Sciatic nerve (tissue), 2 donors: ENCODE measurements at regions not wholly inside any gene's neighbourhood (a gene's known extent, or its start where the extent isn't known, plus 50 kb on each side); places are given as distances from the start of the nearest gene placed in this dataset.
A peak's percentile ranks its signal among the peaks of the same experiment; 100 is the strongest.
"Not testable (repeated sequence)": the region's sequence is repeated elsewhere in the genome, so short reads cannot be mapped to it uniquely, and the experiment has no call there.

Experiments used
- ATAC-seq: fragments of 200-7000 bp; cut with Tn5 transposase; one replicate; pipeline ENCODE4 v1.9.1; 2020; ENCODE audit warnings: mild to moderate bottlenecking, moderate library complexity
- DNase-seq: peaks from one replicate; pipeline ENCODE4 v3.0.0-alpha.2; 2020; ENCODE audit warnings: low spot score
- intact Hi-C: fragments of 100-400 bp; cut with DNase I; formaldehyde crosslinking; loops from one replicate; pipeline ENCODE4 v1.14.2; 2022
- donor health status: DM: no; HTN: no; CAD: no.
- donor health status: DM: no; HTN: no; CAD: no.

DNA sequence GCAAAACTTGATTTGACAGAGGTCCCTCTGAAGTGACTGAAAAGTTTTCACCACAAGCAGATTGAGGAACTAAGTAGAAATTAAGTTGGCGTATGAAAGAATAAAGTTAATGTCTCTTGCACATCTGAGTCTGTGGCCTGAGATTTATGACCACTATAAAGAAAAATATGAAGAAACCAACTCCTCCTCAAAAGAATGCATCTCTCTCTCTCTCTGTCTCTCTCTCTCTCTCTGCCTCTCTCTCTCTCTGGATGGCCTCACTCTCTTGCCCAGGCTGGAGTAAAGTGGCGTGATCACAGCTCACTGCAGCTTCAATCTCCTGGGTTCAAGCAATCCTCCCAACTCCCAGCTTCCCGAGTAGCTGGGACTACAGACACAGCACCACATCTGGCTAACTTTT, 55.2 kb downstream of the RPL22L1 start:
- ATAC-seq (no peak), DNase-seq (no peak)
- intact Hi-C loops = loop anchor here (5.0 kb wide), 1 partner anchor 398 kb away; the partner anchor contains the start of gene CLDN11

DNA sequence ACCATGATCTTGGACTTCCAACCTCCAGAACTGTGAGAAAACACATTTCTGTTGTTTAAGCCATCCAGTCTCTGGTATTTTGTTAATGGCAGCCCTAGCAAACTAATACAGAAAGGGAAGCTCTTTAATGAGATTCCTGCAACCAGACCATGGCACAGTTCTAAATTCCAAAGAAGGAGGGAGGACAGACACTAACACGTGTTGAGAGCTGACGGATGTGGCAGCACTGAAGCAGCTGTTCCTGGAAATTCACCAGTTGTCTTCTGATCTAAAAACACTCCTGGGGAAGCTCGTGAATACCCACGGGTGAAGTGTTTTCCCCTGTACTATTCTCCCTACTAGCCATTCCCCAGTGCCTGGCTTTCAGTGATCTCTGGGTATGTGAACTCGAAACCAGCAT, 56.7 kb downstream of the RPL22L1 start:
- no peak for DNase-seq
- no peak for ATAC-seq
- intact Hi-C loops = loop anchor here (5.0 kb wide), 1 partner anchor 396 kb away; the partner anchor contains the start of gene CLDN11

DNA sequence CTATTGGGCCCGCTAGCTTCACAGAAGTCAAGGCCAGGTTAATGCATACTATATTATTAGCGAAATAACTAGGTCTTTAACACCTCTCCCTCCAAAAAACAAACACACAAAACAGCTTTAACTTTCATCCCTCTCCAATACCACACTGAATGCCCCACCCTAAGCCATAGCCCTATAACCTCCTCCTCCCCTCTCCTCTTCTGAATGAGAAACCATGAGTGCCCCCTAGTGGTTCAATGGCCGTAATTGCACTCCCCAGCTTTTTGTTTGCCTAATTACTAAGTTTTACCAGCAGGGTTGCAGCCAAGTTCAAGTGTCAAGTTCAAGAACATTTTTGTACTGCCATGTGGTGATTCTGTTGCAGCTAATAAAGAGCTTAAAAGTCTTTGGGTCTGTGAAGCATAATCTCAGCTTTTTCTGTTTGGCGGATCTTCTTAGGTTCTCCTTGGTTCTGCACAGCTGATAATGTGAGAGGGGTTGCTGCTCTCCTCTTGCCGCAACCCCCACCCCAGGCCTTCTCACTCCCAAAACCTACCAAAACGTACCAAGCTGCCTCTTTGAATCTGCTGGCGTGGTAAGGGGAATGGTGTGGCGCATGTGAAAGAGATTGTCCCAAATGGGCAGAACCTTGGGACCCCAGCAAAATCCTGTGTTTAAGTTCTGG, 57.9 kb downstream of the RPL22L1 start:
- DNase-seq (peak; percentile 75), ATAC-seq (peak; percentile 90)
- intact Hi-C loops = loop anchor here (5.0 kb wide), 1 partner anchor 395 kb away; the partner anchor contains the start of gene CLDN11

DNA sequence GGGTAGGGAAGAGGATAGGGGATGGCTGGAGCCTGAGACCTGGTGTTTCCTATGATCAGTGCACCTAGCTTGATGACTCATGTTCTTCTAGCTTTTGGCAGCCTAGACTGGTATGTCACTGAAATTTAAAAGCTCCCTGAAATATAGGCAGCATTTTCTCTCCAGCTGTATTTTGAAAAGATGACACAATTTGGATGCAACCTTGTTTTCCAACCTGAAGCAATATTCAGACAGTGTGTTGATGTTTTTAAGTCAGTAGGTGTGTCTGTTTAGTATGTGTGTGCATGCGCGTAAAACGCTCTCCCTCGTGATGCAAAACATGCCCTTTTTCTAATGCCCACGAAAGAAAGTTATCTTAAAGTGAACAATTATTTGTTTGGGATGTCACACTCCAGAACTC, 58.5 kb downstream of the RPL22L1 start:
- peak; percentile 77 for ATAC-seq
- no peak for DNase-seq
- intact Hi-C loops = loop anchor here (5.0 kb wide), 1 partner anchor 394 kb away; the partner anchor contains the start of gene CLDN11

DNA sequence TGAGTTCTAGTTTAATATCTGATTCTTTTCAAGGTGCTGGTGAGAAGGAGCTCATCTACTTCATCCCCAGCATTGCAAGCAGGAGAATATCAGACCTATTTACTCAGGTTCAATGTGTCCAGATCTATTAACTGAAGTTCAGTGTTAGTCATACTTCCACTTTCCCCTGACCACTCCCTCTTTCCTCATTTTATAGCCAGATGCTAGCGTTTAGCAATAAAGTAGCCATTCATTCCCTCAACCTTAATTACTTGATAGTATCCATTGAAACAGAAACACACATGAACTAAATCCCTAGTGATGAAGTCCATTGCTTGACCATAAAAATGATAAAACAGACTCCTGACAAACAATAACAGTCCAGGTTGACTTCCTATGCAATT, 60.0 kb downstream of the RPL22L1 start:
- intact Hi-C loops = loop anchor here (5.0 kb wide), 1 partner anchor 393 kb away; the partner anchor contains the start of gene CLDN11
- DNase-seq = no peak
- ATAC-seq = no peak

DNA sequence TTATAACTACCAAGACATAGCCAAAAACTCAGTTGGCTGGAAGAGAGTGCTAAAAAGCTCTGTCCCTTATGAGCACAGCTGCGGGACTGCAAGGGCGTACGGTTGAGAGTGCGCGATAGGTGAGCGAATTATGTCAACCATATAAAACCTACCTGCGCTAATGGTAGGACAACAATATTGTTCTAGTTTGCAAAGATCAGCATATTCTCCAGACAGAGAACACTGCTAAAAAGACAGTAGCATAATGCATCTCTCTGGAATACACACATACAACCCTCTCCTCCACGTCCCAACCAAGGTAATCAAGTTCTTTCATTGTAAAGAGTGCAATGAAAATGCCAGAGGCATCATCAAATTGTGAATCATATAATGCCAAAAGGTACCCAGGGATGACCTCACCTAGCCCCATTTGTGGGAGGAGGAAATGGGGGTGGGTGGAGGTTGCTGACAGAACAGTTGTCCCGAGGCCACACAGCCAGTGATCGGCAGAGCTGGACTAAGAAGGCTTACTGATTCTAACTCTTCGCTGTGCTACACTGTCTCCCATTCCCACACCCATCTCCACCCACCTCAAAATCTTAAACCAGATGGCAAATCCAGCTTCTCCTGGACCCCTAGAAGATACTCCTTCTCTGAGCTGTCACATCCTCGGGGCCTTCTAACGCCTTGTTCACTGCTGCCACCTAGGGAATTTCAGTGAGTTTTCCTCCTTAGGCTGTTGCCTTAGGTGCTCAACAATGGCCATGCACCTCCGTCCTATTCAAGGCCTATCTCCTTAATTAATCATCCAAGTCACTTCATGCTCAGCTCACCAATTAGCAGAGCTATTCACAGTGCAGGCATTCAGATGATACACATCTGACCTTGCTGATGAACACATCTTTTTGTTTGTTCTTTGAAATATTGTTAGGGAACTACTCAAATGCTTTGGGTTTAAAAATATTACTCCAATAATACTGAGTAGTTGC, 60.7 kb downstream of the RPL22L1 start:
- DNase-seq (no peak), ATAC-seq (peak; percentile 71)
- intact Hi-C loops = no loop called here

DNA sequence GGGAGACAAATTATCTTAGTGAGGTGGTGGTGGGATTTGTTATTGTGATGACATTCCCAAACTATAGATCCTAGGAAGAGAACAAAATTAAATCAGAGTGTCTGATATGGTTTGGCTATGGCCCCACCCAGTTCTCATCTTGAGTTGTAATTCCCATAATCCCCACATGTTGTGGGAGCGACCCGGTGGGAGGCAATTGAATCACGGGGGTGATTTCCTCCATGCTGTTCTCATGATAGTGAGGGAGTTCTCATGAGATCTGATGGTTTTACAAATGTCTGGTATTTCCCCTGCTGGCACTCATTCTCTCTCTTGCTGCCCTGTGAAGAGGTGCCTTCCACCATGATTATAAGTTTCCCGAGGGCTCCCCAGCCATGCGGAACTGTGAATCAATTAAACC, 62.0 kb downstream of the RPL22L1 start:
- intact Hi-C loops = no loop called here
- DNase-seq = no peak

DNA sequence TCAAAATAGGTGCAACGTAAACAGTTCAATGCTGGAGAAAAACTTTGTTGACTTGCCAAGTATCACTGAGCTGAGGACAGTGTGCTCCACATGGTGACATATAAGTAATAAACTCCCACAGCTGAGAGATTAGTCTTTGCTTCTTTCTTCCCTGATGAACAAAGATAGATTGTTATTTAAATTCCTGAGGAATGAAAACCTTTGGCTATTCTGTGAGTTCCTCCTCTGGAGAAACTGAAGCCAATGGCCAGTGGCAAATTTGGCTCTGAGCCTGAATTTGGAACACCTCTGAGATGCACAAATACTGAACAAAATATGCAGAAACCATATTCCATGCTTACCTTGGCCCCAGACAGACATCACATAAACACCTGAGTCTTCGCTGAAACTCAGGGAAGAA, 63.3 kb downstream of the RPL22L1 start:
- DNase-seq = no peak
- no peak for ATAC-seq
- intact Hi-C loops = no loop called here

More for the DNA sequence above, 62.0 kb downstream of the RPL22L1 start:
- no peak for ATAC-seq

DNA sequence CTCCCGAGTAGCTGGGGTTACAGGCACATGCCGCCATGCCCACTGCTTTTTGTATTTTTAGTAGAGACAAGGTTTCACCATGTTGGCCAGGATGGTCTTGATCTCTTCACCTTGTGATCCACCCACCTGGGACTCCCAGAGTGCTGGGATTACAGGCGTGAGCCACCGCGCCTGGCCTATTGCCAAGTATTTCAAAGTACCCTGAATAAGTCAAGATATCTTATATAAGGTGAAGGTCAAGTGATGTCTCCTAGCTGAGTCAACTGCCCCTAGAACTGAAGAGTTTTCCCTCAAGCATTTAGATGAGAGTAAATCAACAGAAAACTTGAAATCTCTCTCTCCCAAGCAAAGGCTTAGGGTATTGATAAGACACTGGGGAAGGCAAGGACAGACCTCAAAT, 63.9 kb downstream of the RPL22L1 start:
- DNase-seq (no peak), ATAC-seq (no peak)
- intact Hi-C loops = no loop called here

DNA sequence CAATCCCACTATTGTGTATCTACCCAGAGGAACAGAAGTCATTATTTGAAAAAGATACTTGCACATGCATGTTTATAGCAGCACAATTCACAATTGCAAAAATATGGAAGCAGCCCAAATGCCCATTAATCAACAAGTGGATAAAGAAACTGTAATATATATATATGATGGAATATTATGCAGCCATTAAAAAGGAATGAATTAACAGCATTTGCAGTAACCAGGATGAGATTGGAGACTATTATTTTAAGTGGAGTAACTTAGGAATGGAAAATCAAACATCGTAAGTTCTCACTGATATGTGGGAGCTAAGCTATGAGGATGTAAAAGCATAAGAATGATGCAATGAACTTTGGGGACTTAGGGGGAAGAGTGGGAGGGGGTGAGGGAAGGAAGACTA, 64.7 kb downstream of the RPL22L1 start:
- intact Hi-C loops, ATAC-seq, DNase-seq: not testable (repeated sequence)

DNA sequence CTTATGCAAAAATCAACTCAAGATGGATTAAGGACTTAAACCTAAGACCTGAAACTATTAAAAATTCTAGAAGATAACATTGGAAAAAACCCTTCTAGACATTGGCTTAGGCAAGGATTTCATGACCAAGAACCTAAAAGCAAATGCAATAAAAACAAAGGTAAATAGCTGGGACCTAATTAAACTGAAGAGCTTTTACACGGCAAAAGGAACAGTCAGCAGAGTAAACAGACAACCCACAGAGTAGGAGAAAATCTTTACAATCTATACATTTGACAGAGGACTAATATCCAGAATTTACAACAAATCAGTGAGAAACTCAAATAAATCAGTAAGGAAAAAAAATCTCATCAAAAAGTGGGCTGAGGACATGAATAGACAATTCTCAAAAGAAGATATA, 65.4 kb downstream of the RPL22L1 start:
- intact Hi-C loops, DNase-seq, ATAC-seq: not testable (repeated sequence)

DNA sequence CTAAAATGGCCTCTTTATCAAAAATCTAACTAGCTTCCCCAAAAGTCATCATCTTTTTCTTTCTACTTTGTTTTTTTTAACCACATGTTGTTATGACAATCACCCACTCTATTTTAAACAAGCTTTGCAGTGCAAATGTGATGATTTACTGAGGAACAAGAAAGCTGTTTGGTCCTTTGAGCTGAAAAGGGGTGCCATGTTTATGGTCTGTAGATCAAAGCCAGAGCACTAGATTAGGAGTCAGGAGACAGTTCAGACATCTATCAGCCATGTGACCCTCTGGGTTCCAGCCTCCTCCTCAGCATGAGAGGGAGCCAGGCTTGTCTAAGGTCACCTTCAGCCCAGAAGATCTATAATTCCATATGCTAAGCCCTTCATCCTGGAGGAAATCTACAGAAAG, 65.9 kb downstream of the RPL22L1 start:
- intact Hi-C loops = no loop called here
- ATAC-seq = no peak
- DNase-seq = no peak

DNA sequence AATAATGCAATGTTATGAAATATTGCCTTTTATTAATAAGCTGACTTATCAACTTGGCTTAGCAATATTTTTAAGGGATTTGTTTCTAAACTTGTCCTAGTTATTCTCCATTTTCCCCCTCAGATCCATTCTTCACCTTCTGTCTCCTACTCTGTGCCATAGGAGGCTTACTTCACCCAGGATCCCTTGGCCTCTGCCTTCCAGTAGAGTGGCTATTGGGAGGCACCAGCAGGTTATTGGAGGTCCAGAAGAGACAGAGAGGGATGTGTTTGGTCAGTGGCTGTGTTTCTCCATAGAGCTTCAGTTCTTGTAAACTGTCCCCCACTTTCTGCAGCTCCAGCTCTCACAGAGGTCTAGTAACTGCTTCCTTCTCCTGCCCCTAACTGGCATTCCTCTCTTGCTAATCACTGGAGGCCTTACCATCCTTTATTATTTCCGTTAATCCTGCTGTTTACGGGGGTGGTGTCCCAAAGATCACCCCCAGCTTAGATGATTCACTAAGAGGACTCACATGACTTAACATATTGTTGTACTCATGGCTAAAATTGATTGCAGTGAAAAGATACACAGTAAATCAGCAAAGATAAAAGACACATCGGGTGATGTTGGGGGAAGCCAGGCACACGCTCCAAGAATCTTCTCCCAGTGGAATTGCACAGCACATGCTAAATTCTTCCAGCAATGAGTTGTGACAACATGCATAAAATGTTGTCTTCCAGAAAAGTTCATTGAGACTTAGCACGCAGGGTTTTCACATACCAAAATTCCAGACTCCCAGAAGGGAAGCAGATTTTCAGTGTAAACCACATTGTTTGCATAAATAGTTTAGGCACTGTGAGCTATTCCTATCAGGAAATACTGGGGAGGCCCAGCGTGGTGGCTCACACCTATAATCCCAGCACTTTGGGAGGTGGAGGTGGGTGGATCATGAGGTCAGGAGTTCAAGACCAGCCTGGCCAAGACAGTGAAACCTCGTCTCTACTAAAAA, 67.5 kb downstream of the RPL22L1 start:
- DNase-seq (no peak), ATAC-seq (peak; percentile 85)
- intact Hi-C loops = no loop called here

DNA sequence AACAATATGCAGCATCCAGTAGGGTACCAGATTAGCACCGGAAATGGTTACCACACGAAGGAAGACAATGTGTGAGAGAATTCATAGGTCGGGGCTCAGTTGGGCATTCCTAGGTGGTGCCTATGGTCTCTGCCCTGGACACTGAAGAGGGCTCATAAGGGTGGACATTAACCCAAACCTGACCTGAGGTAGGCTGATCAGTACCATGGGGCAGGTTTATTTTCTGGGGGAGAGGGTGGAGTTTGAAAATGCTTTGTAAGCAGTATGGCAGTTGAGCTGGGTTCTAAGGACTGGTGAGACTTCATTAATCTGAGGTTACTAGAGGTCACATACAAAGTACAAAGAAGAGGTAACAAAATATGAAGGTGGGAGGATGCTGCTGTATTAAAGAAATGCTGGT, 68.4 kb downstream of the RPL22L1 start:
- DNase-seq (no peak), ATAC-seq (peak; percentile 39)
- intact Hi-C loops = no loop called here

DNA sequence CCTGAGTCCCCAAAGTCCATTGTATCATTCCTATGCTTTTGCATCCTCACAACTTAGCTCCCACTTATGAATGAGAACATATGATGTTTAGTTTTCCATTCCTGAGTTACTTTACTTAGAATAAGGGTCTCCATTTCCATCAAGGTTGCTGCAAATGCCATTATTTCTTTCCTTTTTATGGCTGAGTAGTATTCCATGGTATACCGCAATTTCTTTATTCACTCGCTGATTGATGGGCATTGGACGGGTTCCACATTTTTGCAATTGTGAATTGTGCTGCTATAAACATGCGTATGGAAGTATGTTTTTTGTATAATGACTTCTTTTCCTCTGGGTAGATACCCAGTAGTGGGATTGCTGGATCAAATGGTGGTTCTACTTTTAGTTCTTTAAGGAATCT, 69.7 kb downstream of the RPL22L1 start:
- ATAC-seq, intact Hi-C loops, DNase-seq: not testable (repeated sequence)

DNA sequence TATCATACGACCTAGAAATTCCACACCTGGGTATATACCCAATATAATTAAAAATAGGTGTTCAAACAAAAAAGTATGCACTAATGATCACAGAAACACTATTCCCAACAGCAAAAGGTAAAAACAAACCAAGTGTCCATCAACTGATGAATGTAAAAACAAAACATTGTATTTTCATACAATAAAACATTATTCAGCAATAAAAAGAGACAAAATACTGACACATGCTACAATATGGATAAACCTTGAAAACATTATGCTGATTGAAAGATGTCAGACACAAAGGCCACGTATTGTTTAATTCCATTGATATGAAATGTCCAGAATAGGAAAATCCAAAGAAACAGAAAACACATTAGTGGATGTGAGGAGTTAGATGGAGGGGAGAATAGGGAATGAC, 71.0 kb downstream of the RPL22L1 start:
- DNase-seq (no peak), ATAC-seq (no peak)
- intact Hi-C loops = no loop called here

DNA sequence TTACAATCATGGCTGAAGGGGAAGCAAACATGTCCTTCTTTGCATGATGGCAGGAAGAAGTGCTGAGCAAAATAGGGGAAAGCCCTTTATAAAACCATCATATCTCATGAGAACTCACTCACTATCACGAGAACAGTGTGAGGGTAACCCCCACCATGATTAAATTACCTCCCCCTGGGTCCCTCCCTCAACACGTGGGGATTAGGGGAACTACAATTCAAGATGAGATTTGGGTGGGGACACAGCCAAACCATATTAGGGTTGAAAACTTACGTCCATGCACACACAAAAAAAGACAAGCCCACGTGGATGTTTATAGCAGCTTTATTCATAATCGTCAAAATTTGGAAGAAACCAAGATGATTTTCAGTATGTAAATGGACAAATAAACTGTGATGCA, 72.3 kb downstream of the RPL22L1 start:
- intact Hi-C loops = no loop called here
- DNase-seq = no peak
- no peak for ATAC-seq

DNA sequence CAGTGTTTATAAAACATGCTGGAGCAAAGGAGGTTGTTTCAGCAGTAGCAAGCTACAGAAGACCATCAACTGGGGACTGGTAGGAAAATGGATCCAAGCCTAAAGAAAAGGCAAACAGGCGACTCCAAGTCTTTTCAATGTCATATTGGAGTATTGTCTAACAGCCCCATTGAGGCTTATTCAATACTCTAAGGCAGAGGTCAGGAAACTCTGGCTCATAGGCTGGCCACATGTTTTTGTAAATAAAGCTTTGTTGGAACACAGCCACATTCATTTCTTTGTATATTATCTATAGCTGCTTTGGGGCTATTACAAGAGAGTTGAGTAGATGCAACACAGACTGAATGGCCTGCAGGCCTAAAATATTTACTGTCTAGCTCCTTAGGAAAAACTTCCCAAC, 77.5 kb downstream of the RPL22L1 start:
- DNase-seq (no peak), ATAC-seq (no peak)
- intact Hi-C loops = no loop called here

DNA sequence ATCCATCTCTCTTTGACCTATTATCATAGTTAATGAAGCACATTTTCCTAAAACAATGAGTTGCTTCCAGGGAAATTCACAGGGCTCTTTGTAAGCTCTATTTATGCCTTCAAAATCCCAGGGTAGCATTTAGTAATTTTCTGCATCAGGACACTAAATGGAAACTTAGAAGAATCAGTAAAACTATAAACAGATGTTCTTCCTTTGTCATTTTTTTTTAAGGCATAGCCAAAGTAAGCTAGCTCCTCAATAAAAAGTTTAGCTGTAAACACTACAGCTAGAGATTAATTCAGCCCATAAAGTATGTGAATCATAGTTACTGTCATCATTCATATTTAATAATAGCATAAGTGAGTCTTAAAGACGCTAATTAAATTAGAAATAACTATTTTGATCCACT, 79.3 kb downstream of the RPL22L1 start:
- ATAC-seq = no peak
- intact Hi-C loops = no loop called here

More for the DNA sequence above, 79.3 kb downstream of the RPL22L1 start:
- no peak for DNase-seq
